ENCODE measurements at regions not wholly inside any gene's neighbourhood (a gene's known extent, or its start where the extent isn't known, plus 50 kb on each side); places are given as distances from the start of the nearest gene placed in this dataset.

GRCh38 chr22:22796724-22797123, 90.9 kb upstream of the IGLL5 start:
- no peak for ATAC-seq (ENCODE audit: low read depth)
- no peak overlapping the region for H3K27ac Mint-ChIP-seq
- peaks cover 0 to 2% (median 0%) of the 10 kb centered on the region in 4 experiments for H3K27me3 ChIP-seq (replicated peaks in 1 of 4; ENCODE audit: control extremely low read depth in 1 of 4, control insufficient read depth in 3 of 4, insufficient read depth in 4 of 4, low read length in 3 of 4)
- H3K4me3 Mint-ChIP-seq, result no peak overlapping the region
- H2AFZ ChIP-seq (ENCODE audit: insufficient read depth, low read depth, low read length, poor library complexity, severe bottlenecking), result no peak overlapping the region
- peaks cover 21% of the 10 kb centered on the region for H3K4me1 Mint-ChIP-seq
- no peaks in the 10 kb centered on the region for H3K9me3 Mint-ChIP-seq (ENCODE audit: insufficient read depth)
- H3K4me2 ChIP-seq (replicated peaks; ENCODE audit: low read depth, low read length, poor library complexity, severe bottlenecking), result no peak overlapping the region
- no peaks in the 10 kb centered on the region for H3K79me2 ChIP-seq (ENCODE audit: control insufficient read depth, insufficient read depth, low read length)
- POLR2A ChIA-PET, result no interaction called here
- H3K36me3 ChIP-seq (replicated peaks in 1 of 2; ENCODE audit: control extremely low read depth in 1 of 2, control insufficient read depth in 1 of 2, extremely low read depth in 1 of 2, insufficient read depth in 2 of 2, low read length in 1 of 2), result no peaks in the 10 kb centered on the region
- no peak for DNase-seq
- no peak for TF ChIP-seq CTCF (IDR thresholded peaks at IDR 0.05)
- TF ChIP-seq EZH2 (IDR thresholded peaks at IDR 0.05; ENCODE audit: borderline replicate concordance, insufficient read depth, low read depth, low read length, poor library complexity, severe bottlenecking), result no peak
- H3K27ac ChIP-seq (ENCODE audit: low read length in 2 of 2), result no peak overlapping the region
- peaks cover 0 to 33% (median 4%) of the 10 kb centered on the region in 3 donors for H3K9me3 ChIP-seq (ENCODE audit: control extremely low read depth in 1 of 3, control insufficient read depth in 2 of 3, insufficient read depth in 1 of 3, low read length in 2 of 3)
- no peak overlapping the region for H3K9ac ChIP-seq (ENCODE audit: low read length)
- no peak overlapping the region for H3K4me3 ChIP-seq (ENCODE audit: control extremely low read depth in 1 of 5, extremely low read depth in 1 of 5, insufficient read depth in 1 of 5, low read depth in 2 of 5, low read length in 4 of 5)
- intact Hi-C loops (cut with micrococcal nuclease), result no loop called here
- 100% methylated on average over 1 of the region's 2 CpGs for WGBS (ENCODE audit: insufficient coverage)
- H3K27me3 Mint-ChIP-seq, result peaks cover 13% of the 10 kb centered on the region
- H4K20me1 ChIP-seq (ENCODE audit: control insufficient read depth, insufficient read depth, low read length, poor library complexity, severe bottlenecking), result no peaks in the 10 kb centered on the region
- peaks cover 0 to 8% of the 10 kb centered on the region in 2 donors for H3K4me1 ChIP-seq (ENCODE audit: control insufficient read depth in 2 of 2, insufficient read depth in 2 of 2, low read length in 2 of 2)
- CTCF ChIA-PET, result interaction anchor here (0.8 to 3.2 kb wide), 2 partner anchors 13 to 43 kb away, joined by 3 to 16 read pairs; no protein-coding TSS in a partner anchor

- H3K4me2 ChIP-seq (replicated peaks; ENCODE audit: low read depth, low read length, poor library complexity, severe bottlenecking), result no peak overlapping the region
- no peaks in the 10 kb centered on the region for H3K79me2 ChIP-seq (ENCODE audit: control insufficient read depth, insufficient read depth, low read length)
- Mint-ChIP-seq H3K4me1 (peaks cover 21% of the 10 kb centered on the region), H3K4me3 (peak overlapping the region; percentile 34), H3K27me3 (peaks cover 16% of the 10 kb centered on the region), H3K27ac (peak overlapping the region; percentile 78), H3K9me3 (ENCODE audit: insufficient read depth) (no peaks in the 10 kb centered on the region)
- no peak overlapping the region for H3K9ac ChIP-seq (ENCODE audit: low read length)
- H3K4me1 ChIP-seq (ENCODE audit: control insufficient read depth in 2 of 2, insufficient read depth in 2 of 2, low read length in 2 of 2), result peaks cover 6 to 7% of the 10 kb centered on the region in 2 donors
- H3K4me3 ChIP-seq (ENCODE audit: control extremely low read depth in 1 of 5, extremely low read depth in 1 of 5, insufficient read depth in 1 of 5, low read depth in 2 of 5, low read length in 4 of 5), result no peak overlapping the region
- no CpG with 5 or more reads among the region's 3 CpGs for WGBS (ENCODE audit: insufficient coverage)
- intact Hi-C loops (cut with micrococcal nuclease), result no loop called here
- DNase-seq (no peak), ATAC-seq (ENCODE audit: low read depth) (peak; percentile 17)
- TF ChIP-seq EZH2 (IDR thresholded peaks at IDR 0.05; ENCODE audit: borderline replicate concordance, insufficient read depth, low read depth, low read length, poor library complexity, severe bottlenecking), result no peak
- TF ChIP-seq CTCF (IDR thresholded peaks at IDR 0.05), result no peak
- peaks cover 0 to 30% (median 4%) of the 10 kb centered on the region in 3 donors for H3K9me3 ChIP-seq (ENCODE audit: control extremely low read depth in 1 of 3, control insufficient read depth in 2 of 3, insufficient read depth in 1 of 3, low read length in 2 of 3)
- peaks cover 0 to 7% (median 1%) of the 10 kb centered on the region in 4 experiments for H3K27me3 ChIP-seq (replicated peaks in 1 of 4; ENCODE audit: control extremely low read depth in 1 of 4, control insufficient read depth in 3 of 4, insufficient read depth in 4 of 4, low read length in 3 of 4)
- CTCF ChIA-PET, result interaction anchor here (0.9 to 3.2 kb wide), 6 partner anchors 10 to 211 kb away, joined by 3 to 16 read pairs (median 6); no protein-coding TSS in a partner anchor
- H3K27ac ChIP-seq (ENCODE audit: low read length in 2 of 2), result no peak overlapping the region
- POLR2A ChIA-PET, result interaction anchor here (0.8 kb wide), 1 partner anchor 12 kb away, joined by 3 read pairs; no protein-coding TSS in a partner anchor
- no peaks in the 10 kb centered on the region for H4K20me1 ChIP-seq (ENCODE audit: control insufficient read depth, insufficient read depth, low read length, poor library complexity, severe bottlenecking)
- H3K36me3 ChIP-seq (replicated peaks in 1 of 2; ENCODE audit: control extremely low read depth in 1 of 2, control insufficient read depth in 1 of 2, extremely low read depth in 1 of 2, insufficient read depth in 2 of 2, low read length in 1 of 2), result no peaks in the 10 kb centered on the region
- H2AFZ ChIP-seq (ENCODE audit: insufficient read depth, low read depth, low read length, poor library complexity, severe bottlenecking), result no peak overlapping the region
Observed at GRCh38 chr22:22798232-22798616, 89.4 kb upstream of the IGLL5 start.
